Loucy (cell line): ENCODE measurements at regions not wholly inside any gene's neighbourhood (a gene's known extent, or its start where the extent isn't known, plus 50 kb on each side); places are given as distances from the start of the nearest gene placed in this dataset.

Experiments used
- CTCF ChIP-seq: fragments of 200-600 bp; sonication (generic); conservative IDR thresholded peaks from 2 replicates; pipeline ENCODE4 v1.5.1; 2014; ENCODE audit warnings: mild to moderate bottlenecking, antibody characterized with exemption, low read length
- EZH2phosphoT487 ChIP-seq: fragments of 200-600 bp; IDR thresholded peaks from 2 replicates; pipeline ENCODE4 v1.6.1; 2018; ENCODE audit warnings: antibody characterized with exemption, mild to moderate bottlenecking, moderate library complexity, borderline replicate concordance

GRCh38 chr16:60731329-60732050, 1304.7 kb downstream of the CDH8 start:
- no peak for TF ChIP-seq CTCF
- TF ChIP-seq EZH2phosphoT487, result no peak
